Dermis microvascular lymphatic vessel endothelial cell (primary cell): ENCODE measurements at regions not wholly inside any gene's neighbourhood (a gene's known extent, or its start where the extent isn't known, plus 50 kb on each side); places are given as distances from the start of the nearest gene placed in this dataset.

Source experiments
- DNase-seq, 2 donors: peaks; one replicate each; pipeline versions ENCODE4 v3.0.0 to v3.0.0-alpha.2; 2010; ENCODE audit warnings: low read depth in 2 of 2

DNA sequence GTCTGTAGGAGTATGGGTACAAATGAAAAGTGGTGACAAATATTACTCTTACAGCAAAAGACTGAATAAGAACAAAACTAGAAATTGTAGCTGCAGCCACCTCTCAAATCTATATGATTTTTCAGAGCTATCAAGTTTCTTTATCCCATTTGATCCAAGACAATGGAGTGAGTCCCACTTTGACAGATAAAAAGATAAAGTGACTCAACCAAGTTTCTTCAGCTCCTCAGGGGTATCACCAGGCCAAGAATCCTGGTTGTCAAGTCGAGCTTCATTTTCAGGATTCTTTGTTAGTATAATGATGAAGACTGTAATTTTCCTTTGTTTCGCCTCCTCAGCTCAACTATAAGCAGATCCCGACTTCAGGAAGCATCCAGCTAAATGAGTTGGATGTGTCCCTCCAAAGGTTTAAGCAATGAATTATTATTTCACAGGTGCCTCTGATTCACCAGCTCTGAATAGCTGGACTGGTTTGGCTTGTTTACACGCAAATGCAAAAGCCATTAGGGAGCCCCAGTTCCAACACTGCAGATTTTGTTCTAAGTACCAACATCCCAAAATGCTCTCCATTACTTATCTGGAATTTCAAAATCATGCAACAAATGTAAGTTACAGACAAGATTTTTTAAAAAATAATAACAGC, 238.9 kb downstream of the MAFB start:
- DNase-seq, result no peak

DNA sequence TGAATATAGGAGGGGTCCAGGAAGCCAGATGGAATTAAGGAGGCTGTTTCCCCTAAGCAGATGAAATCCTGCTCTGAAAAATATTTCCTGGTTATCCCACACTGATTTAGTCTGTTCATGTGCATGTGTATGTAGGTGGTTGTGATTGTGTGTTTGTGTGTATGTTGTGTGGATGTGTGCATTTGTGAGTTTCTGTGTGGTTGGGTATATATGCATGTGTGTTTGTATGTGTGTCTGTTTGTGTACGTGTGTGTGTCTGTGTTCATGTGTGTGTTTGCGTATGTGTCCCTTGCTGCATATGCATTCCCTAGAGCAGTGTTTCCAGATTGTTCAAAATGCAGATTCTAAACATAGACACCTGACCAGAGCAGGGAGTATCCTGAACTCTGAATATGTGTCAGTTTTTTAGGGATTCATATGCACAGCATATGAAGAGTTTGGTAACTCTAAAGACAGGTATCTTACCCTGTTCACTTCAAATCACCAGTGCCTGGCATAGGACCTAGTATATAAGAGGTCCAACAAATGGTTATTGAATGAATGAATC, 239.8 kb downstream of the MAFB start:
- no peak for DNase-seq

DNA sequence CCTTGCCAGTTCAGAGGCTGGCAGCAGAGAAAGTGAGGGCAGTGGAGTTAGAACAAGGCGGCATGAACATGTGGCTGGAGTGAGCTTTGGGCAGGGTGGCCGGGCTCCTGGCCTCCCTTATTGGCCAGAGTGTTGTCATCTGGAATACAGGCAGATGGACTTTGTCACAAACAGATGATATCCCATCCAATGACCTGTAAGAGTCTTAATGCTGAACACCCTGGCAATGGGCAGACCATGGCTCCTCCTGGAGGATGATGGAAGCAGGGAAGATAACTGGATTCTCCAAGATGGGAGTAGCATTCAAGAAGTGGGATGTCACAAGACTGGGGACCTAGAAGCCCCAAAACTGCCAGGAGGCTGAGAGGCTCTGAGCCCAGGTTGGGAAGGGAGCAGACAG, 242.1 kb downstream of the MAFB start:
- DNase-seq, result no peak

DNA sequence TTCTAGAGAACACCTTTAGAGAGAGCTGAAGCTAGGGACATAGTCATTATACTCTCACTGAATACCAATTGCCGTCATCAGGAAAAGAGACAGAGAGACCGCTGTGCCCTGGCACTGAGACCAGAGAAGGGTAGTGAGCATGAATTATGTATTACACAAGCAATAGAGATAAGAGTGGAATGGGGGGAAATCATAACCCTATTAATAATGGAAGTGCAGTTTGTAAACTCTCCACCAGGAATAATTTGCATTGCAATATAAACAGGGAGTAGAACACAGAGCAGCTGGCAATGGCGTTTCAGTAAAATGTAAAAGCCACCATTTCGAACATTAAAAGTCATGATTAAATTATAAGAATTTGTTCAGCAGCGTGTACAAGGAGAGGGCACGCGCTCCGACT, 244.5 kb downstream of the MAFB start:
- no peak for DNase-seq

DNA sequence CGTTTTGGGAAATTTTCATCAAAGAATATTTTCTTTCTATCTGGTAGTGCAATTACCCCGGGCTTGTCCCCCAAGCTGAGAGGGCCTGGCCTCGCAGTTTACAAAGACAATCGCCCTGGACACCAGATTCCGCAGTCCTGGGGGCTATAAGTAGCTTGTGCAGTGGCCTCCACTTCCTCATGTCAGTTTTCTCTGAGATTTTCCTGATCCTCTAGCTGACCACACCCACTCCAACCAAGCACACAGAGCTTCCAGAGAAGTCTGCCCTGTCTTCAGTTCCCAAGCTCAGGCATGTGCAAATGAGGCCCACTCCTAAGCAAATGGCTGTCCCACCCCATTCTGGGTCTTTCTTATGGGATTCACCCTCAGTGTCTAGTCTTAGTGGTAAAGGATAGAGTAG, 245.3 kb downstream of the MAFB start:
- DNase-seq, result no peak

DNA sequence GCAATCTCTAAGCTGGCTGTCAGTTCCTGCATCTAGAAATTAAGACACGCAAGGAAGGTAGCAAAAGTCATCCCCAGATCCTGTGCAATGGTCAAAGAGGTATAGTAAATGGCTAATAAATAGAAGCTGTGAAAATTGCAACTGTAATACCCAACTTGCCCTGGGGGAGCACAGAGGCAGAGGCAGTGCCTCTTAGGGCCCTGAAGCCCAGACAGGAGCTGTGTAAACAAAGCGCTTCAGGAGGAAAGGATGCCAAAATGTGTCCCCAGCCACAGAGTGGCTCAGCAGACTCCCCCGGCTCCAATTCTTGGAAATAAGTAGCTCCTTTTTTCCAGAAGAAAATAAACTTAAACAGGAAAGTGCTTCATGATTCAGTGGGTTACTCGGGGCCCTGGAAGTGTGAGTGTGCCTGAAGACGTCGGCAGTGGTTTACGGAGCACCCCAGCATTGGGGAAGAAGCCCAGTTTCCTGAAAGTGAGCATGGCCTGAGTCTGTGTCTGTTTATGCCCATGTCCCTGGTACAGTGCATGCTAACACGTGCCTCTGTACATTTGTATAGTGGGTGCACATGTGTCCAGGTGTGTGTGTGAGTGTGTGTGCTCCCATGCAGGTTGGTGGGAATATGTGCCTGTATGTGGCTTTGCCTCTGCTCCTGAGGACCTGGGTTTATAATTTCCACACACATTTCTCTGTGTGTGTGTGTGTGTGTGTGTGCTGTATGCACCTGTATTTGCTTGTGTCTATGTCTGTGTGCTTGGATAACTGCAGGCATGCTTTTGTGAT, 246.7 kb downstream of the MAFB start:
- no peak for DNase-seq

DNA sequence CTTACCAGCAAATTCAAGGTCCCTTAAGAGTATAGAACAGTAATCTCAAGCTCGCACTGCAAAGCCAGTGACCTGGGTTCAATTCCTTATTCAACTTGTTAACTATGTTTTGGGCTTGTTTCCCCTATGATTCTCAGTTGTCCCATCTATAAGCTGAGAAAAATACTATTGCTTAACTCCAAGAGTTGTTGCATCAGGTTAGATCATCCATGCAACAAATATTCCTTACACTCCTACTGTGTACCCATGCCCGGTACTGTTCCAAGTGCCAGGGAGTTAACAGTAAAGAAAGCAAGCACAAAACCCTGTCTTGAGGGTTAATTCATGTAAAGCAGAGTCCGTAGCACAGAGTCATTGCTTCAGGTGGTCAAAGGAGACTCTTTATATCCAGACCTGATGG, 247.3 kb downstream of the MAFB start:
- DNase-seq, result no peak

DNA sequence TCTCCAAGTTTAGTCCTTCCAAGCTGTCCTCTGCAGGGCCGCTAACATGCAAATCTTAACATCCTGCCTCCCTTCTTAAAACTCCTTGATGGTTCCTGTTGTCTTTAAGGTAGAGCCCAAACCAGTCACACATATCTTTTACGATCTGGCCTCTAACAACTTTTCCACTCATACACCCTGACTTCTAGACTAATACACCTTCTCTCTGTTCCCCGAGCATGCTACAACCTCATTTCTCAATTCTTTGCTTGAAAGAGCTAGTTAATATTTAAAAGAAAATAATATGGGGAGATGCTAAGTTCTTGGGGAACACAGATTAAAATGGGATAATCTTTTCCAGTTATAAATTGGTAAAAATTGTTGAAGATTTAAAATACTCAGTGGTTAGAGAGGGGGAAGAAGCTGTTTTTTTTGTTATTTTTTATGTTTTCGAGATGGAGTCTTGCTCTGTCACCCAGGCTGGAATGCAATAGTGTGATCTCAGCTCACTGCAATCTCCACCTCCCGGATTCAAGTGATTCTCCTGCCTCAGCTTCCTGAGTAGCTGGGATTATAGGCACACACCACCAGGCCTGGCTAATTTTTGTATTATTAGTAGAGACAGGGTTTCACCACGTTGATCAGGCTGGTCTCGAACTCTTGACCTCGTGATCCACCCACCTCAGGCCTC, 250.7 kb downstream of the MAFB start:
- no peak for DNase-seq

DNA sequence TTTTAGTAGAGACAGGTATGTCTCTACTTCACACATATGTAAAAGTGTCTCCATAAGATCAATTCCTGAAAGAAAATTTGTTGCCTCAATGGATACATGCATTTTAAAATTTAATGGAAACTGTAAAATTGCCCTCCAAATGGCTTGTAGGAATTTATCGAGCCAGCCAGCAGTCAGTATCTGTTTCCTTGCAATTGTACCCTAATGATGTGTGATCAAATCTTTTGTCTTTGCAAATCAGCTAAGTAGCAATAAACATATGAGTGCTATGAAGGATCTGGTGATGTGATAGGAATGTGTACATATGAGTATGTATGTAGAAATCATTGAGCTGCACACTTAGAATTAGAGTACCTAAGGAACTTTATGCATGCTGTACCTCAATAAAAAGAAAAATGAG, 253.0 kb downstream of the MAFB start:
- DNase-seq, result no peak

DNA sequence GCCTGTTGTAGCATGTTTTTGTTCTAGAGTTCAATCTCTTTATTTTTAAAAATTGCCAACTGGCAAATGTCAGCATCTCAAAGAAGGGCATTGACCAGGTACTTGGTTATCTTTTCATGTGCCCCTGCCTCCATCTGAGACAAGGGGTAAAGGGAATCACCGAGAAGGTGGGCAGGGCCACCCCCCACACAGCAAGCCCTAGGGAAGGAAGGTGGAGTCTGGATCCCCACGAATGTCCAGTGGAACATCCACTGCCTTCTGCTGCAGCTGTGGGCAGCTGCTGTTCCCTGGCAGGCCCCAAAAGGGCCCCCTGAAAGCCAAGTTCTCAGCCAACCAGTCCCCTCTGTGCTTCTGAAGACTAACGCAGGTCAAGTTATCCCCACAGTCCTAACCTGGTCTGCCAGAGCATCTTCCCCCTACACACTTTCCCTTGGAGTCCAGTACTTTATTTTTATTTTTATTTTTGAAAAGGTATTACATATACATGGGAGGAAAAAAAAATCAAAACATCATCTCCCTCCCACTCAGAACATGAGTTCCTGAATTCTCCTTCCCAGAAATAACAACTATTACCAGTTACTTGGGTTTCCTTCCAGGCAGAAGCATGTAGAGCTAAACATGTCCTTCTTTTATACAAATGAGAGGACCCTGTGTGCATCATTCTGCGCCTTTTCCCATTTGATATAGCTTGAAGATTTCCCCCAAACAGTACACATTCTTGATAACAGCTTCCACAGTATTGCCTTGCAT, 253.7 kb downstream of the MAFB start:
- DNase-seq, result no peak

DNA sequence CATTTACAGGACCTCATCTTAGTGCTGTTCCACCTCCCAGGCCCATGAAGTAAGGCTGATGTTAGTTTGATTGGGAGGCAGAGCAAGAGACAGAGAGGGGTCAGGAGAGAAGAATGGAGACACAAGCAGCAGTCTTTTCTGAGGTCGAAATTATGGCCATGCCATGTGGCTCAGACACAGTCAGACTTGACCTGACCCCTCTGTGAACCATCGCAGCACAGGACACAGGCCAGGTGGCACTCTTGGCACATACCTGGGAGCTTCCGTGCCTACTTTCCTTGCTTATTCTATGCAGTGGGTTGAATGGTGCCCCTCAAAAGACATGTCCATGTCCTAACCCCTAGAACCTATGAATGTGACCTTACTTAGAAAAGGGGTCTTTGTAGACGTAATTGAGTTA, 254.9 kb downstream of the MAFB start:
- no peak for DNase-seq

DNA sequence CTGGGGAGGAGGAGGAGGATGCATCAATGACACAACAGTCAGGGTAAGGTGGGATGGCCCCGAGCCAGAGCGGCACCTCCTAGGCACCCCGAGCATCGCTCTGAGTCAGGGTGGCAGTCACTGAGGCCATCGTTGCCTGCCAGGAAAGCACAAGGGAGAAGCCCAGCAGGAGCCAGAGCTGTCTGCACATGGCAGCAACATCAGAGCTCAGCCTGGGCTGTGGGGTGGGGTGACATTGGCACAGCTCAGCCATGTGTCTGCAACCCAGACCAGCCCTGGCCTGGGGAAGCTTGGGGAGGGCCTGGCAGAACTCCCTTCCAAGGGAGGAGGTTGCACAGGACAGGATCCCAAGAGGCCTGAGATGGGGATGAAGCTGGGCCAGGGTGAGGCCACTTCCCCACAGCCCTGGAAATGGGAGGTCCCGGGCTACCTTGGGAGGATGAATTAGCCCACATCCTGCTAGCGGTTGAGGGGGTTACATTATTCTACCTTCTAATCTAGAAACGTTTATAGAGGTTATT, 255.6 kb downstream of the MAFB start:
- no peak for DNase-seq

DNA sequence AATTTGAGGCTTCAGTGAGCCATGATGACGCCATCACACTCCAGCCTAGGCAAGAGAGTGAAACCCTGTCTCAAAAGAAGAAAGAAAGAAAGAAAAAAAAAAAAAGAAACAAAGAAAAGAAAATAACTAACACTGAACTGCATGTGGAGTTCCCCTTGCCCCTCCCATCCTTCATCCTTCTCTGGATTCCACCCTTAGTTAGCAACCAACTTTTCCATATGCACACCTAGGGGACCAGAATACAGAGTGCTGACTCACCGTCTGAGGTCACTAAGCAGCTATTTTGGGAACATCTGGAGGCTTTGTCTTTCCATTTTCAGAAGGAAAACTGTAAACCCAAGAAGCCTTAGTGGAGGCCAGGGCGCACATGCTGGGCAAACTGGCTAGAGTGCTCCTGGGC, 257.4 kb downstream of the MAFB start:
- no peak for DNase-seq

DNA sequence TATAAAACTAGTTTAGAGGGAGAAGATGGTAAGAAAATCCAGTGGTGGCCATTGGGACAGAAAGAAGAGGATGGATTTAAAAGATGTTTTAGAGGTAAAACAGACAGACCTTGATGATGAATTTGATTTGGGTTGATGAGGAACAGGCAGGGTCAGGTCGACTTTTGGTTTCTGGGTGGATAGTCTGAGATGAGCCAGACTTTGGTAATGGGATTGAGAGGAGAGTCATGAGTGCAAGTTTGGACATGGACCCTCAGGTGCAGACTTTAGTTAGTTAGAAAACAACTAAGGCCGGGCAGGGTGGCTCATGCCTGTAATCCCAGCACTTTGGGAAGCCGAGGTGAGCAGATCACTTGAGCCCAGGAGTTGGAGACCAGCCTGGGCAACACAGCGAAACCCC, 257.9 kb downstream of the MAFB start:
- DNase-seq, result no peak

DNA sequence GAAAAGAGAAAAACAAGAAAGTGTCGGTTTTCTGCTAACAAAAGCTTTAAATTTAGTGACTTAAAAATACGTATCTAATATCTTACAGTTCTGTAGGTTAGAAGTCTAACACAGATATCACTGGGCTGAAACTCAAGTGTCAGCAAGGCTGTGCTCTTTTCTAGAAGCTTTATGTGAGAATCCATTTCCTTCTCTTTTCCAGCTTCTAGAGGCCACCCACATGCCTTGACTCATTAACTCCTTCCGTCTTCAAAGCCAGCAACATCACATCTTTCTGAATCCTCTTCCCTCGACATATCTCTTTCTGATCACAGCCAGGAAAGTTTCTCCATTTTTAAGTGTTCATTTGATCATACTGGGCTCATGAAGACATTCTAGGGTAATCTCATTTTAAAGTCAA, 262.0 kb downstream of the MAFB start:
- no peak for DNase-seq

DNA sequence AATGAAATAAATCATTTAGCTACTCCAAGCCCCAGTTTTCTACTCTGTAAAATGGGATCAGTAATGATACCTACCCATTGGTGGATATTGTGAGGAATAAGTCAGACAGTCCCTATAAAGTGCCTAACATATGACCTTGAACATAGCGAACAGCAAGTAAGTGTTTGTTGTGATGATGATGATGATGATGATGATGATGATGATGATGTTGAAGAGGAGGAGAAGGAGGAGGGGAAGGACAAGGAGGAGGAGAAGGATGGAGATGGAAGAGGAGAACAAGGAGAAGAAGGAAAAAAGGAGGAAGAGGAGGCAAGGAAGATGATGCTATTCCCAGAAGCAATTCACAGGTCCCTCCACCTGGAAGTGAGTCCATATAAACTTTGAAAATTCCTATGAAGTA, 264.3 kb downstream of the MAFB start:
- no peak for DNase-seq

DNA sequence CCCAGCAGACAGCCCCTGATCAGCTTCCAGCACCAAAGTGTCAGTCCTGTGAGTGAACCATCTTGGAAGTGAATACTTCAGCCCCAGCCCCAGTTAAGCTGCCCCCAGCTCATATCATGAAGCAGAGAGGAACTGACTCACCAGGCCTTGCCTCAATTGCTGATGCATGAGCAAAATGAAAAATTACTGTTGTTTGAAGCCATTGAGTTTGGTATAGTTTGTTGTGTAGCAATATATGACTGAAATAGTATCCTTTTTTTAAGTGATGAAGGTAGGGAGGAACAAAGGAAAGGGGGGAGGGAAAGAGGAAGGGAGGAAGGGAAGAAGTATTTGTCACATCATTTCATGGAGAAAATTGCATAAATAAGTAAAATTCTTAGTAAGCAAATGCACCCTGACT, 266.4 kb downstream of the MAFB start:
- DNase-seq, result no peak

DNA sequence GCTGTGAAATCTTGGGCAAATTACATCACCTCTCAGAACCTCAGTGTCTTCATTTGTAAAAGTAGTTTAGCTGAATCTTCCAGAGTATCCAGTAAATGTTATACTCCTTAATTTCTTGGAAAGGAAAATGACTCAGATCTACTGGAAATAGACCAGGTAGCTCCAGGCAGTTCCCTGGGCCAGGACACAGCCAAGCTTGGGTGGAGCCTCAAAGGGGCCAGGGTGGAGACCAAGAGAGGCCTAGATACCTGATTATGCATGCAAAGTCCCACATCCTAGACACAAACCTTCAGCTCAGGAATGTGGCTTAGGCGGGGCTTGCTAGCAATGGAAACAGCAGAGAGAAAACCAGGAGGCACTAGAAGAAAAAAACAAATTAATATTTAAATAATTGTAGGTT, 272.8 kb downstream of the MAFB start:
- DNase-seq, result no peak

DNA sequence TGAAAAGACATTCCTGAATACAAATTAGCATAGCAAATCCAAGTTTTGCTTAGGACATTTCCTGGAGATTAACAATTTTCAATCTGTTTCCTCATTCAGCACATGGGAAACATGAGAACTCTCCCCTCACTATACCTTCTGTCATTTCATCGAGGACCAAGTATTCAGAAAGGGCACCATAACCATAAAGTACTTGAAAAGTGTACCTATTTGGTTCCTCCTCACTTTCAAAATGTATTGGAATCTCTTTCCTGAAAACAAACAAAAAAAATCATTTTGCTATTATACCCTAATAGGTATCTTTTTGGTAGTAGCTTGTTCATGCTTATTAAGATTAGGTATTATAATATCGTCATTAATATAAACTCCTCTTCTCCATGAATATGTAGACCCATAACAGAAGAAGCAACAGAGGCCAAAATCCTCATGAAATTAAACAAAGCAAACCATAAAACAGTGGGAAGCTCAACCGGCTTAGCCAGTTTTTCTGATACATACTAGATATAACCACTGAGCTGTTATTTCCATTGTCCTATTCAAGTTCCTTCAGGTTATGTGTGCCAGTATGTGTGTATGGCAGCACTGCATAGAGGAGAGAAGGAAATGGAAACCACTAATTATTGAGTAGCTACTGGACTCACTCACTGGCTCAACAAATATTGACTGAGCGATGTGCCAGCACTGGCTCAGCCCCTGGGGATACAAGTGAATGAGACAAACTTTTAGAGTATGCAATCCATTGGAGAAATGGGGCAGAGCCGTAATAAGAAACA, 274.0 kb downstream of the MAFB start:
- no peak for DNase-seq

DNA sequence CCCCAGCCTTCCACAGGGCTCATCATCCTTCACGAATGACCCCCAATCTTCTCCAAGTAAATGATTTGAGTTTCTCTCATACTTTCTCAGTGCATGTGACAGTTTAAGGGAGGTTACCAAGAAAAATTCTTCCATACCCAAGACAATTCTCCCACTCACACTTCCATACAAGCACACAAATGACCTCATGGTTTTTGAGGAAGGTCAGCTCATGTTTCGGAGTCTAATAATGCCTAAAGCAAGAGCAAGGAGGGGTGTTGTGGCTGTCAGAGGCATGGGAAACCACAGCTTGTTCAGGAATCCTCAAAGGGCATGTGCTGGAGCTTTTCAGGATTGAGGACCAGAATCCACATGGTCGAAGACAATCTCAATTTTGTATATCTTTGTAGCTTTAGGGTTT, 279.0 kb downstream of the MAFB start:
- no peak for DNase-seq

DNA sequence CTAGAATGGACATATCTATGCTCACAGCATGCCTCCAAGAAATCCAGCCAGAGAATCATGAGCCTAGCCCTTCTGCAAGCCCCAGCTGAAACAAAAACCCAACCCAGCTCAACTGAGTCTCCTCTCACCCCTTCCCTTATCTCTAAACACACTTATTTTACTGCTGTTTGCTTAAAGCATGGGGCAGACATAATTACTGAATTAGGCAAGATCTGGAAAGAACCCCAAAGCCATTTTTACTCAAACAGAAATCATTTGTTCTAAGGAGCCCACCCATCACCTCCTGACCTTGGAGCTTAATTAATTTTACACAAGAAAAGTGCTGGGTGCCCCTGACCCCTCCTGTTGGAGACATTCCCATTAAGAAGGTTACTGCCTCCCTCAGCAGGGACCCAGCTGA, 291.6 kb downstream of the MAFB start:
- no peak for DNase-seq
